ENCODE measurements at regions not wholly inside any gene's neighbourhood (a gene's known extent, or its start where the extent isn't known, plus 50 kb on each side); places are given as distances from the start of the nearest gene placed in this dataset.

- Histone ChIP-seq H3K27ac (no peak overlapping the region), H3K4me3 (no peak overlapping the region), H3K9me3 (no peaks in the 10 kb centered on the region), H3K36me3 (no peaks in the 10 kb centered on the region), H3K4me1 (no peaks in the 10 kb centered on the region), H3K27me3 (no peaks in the 10 kb centered on the region)
- DNase-seq, result no peak
- TF ChIP-seq POLR2A (IDR thresholded peaks at IDR 0.05), result no peak
- no peak for TF ChIP-seq CTCF (IDR thresholded peaks at IDR 0.05)
Measured at GRCh38 chr20:59388402-59388801, 88.0 kb downstream of the EDN3 start.

DNA sequence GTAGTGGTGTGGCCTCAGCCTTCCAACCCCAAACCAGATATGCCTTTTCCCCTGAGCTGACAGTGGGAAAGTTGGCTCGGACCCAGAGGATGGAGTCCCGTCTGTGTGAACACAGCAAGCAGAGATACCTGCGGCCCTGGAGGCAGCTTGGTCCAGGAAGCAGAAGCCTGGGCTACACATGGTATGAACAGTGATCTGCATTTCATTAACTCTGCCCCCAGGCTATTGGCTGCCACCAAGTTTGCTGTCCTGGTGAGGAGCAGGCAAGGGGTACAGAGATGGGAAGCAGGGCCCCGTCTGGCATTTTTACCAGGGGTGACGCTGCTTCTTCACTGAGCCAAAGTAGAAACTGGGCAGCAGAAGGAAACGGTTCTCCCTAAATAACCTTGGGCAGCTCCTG is 90.0 kb downstream of the EDN3 start:
- Histone ChIP-seq H3K27ac (no peak overlapping the region), H3K27me3 (no peaks in the 10 kb centered on the region), H3K9me3 (no peaks in the 10 kb centered on the region), H3K4me3 (no peak overlapping the region), H3K36me3 (no peaks in the 10 kb centered on the region), H3K4me1 (no peaks in the 10 kb centered on the region)
- DNase-seq, result no peak
- no peak for TF ChIP-seq CTCF (IDR thresholded peaks at IDR 0.05)
- TF ChIP-seq POLR2A (IDR thresholded peaks at IDR 0.05), result no peak

DNA sequence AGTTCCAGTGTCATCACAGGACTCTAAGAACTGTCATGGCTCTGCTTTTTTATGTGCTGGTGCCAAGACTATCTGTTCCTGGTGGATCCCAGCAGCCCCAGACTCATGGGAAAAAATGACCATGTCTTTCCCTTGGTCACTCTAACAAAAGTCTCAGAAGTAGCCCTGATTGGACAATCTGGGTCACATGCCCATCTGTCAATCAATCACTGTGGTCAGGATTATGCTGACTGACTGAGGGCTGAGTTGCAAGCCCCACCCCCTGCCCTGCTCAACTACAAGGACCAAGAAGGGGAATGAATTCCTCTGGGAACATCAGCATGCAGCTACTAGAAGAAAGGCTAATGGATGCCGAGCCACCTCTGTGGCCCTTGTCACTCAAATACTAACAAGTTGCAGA is 91.6 kb downstream of the EDN3 start:
- H3K4me1 ChIP-seq, result no peaks in the 10 kb centered on the region
- TF ChIP-seq CTCF (IDR thresholded peaks at IDR 0.05), result no peak
- TF ChIP-seq POLR2A (IDR thresholded peaks at IDR 0.05), result no peak
- H3K9me3 ChIP-seq, result no peaks in the 10 kb centered on the region

GRCh38 chr20:59392736-59393135 is 92.3 kb downstream of the EDN3 start:
- TF ChIP-seq CTCF (IDR thresholded peaks at IDR 0.05), result no peak
- no peaks in the 10 kb centered on the region for H3K27me3 ChIP-seq
- H3K4me1 ChIP-seq, result no peaks in the 10 kb centered on the region
- DNase-seq, result no peak
- no peaks in the 10 kb centered on the region for H3K9me3 ChIP-seq
- no peak overlapping the region for H3K27ac ChIP-seq
- H3K4me3 ChIP-seq, result no peak overlapping the region
- H3K36me3 ChIP-seq, result no peaks in the 10 kb centered on the region

More for the DNA sequence above, 91.6 kb downstream of the EDN3 start:
- Histone ChIP-seq H3K36me3 (no peaks in the 10 kb centered on the region), H3K27me3 (no peaks in the 10 kb centered on the region), H3K4me3 (no peak overlapping the region), H3K27ac (no peak overlapping the region)
- no peak for DNase-seq

GRCh38 chr20:59393142-59393541 is 92.7 kb downstream of the EDN3 start:
- Histone ChIP-seq H3K27me3 (no peaks in the 10 kb centered on the region), H3K4me3 (no peak overlapping the region), H3K9me3 (no peaks in the 10 kb centered on the region), H3K4me1 (no peaks in the 10 kb centered on the region), H3K27ac (no peak overlapping the region), H3K36me3 (no peaks in the 10 kb centered on the region)
- TF ChIP-seq POLR2A (IDR thresholded peaks at IDR 0.05) (no peak), CTCF (IDR thresholded peaks at IDR 0.05) (no peak)
- DNase-seq, result no peak

DNA sequence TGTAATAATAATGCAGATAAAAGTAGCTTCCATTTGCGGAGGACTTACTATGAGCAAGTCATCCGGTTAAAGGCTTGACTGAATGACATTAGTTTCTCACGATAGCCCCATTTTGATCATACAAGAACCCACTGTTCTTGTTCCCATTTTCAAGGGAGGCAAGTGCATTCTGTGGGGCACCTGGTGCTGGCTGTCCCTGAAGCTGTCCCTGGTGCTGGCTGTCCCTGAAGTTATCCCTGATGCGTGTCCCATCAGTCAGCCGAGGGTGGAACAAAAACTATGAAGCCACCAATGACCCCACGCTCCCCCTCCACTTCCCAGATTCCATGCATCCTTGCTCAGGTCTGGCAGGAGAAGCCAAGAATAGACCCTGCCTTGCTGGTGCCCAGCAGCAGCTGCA is 95.3 kb downstream of the EDN3 start:
- H3K27me3 ChIP-seq, result no peaks in the 10 kb centered on the region
- no peak overlapping the region for H3K4me3 ChIP-seq
- DNase-seq, result no peak
- H3K27ac ChIP-seq, result no peak overlapping the region
- no peaks in the 10 kb centered on the region for H3K4me1 ChIP-seq
- no peak for TF ChIP-seq CTCF (IDR thresholded peaks at IDR 0.05)
- TF ChIP-seq POLR2A (IDR thresholded peaks at IDR 0.05), result no peak
- H3K9me3 ChIP-seq, result no peaks in the 10 kb centered on the region
- H3K36me3 ChIP-seq, result no peaks in the 10 kb centered on the region

All from Peyer's patch (tissue), 4 donors.